ENCODE measurements at regions not wholly inside any gene's neighbourhood (a gene's known extent, or its start where the extent isn't known, plus 50 kb on each side); places are given as distances from the start of the nearest gene placed in this dataset.

DNA sequence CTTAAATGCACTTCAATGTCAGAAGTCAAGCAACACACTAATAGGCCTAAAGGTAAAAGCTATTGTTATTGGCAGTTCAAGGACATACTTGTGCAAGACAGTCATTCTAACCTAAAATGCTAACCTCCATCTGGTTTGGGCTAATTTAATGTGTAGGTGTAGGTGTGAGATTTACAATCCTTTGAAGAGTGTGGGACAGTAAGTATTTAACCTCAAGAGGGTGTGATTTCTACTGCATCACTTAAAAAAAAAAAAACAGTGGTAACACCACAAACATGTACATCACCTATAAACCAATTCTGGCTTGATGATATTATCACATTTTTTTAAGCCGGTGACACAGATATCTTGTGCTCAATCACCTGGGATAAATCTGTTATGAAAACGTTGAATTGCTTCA, 127.5 kb upstream of the MEF2C start:
- no peak for TF ChIP-seq POLR2A (IDR thresholded peaks at IDR 0.05)
- TF ChIP-seq, protein P1, sequence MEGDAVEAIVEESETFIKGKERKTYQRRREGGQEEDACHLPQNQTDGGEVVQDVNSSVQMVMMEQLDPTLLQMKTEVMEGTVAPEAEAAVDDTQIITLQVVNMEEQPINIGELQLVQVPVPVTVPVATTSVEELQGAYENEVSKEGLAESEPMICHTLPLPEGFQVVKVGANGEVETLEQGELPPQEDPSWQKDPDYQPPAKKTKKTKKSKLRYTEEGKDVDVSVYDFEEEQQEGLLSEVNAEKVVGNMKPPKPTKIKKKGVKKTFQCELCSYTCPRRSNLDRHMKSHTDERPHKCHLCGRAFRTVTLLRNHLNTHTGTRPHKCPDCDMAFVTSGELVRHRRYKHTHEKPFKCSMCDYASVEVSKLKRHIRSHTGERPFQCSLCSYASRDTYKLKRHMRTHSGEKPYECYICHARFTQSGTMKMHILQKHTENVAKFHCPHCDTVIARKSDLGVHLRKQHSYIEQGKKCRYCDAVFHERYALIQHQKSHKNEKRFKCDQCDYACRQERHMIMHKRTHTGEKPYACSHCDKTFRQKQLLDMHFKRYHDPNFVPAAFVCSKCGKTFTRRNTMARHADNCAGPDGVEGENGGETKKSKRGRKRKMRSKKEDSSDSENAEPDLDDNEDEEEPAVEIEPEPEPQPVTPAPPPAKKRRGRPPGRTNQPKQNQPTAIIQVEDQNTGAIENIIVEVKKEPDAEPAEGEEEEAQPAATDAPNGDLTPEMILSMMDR (IDR thresholded peaks at IDR 0.05) = no peak
